GM12878 (cell line): ENCODE measurements at regions not wholly inside any gene's neighbourhood (a gene's known extent, or its start where the extent isn't known, plus 50 kb on each side); places are given as distances from the start of the nearest gene placed in this dataset.

Experiments
- ATF7 ChIP-seq: fragments of 450-650 bp; IDR thresholded peaks from 2 replicates; pipeline ENCODE4 v1.6.1; 2016; ENCODE audit warnings: low read depth, mild to moderate bottlenecking
- HCFC1 ChIP-seq: fragments of 150-350 bp; IDR thresholded peaks from 2 replicates; pipeline ENCODE4 v1.6.1; 2014; ENCODE audit warnings: low read length
- MEF2A ChIP-seq: IDR thresholded peaks from 2 replicates; pipeline ENCODE4 v1.6.1; 2011; ENCODE audit warnings: low read depth, mild to moderate bottlenecking, low read length, moderate library complexity; ENCODE audit not compliant: insufficient read depth
- PML ChIP-seq: IDR thresholded peaks from 2 replicates; pipeline ENCODE4 v1.6.1; 2012; ENCODE audit warnings: low read length, inconsistent platforms
- PRDM15 ChIP-seq: fragments of 450-650 bp; formaldehyde crosslinking; IDR thresholded peaks from 2 replicates; pipeline ENCODE4 v1.4.0; 2020; ENCODE audit warnings: mild to moderate bottlenecking, moderate library complexity
- RAD51 ChIP-seq: fragments of 450-650 bp; IDR thresholded peaks from 2 replicates; pipeline ENCODE4 v1.6.1; 2016; ENCODE audit warnings: moderate library complexity, mild to moderate bottlenecking, inconsistent platforms
- SUZ12 ChIP-seq: fragments of 200-600 bp; sonication (generic); IDR thresholded peaks from one replicate; pipeline ENCODE4 v1.6.1; 2018; ENCODE audit warnings: antibody characterized with exemption, mild to moderate bottlenecking; ENCODE audit not compliant: unreplicated experiment
- ZBED1 ChIP-seq: IDR thresholded peaks from 2 replicates; pipeline ENCODE4 v1.6.1; 2016; ENCODE audit warnings: borderline replicate concordance
- ZBTB11 ChIP-seq: fragments of 450-650 bp; formaldehyde crosslinking; IDR thresholded peaks from 2 replicates; pipeline ENCODE4 v1.5.0; 2022; ENCODE audit warnings: mild to moderate bottlenecking, missing genetic modification characterization
- TF ChIP-seq, protein P1 (sequence below): fragments of 450-650 bp; conservative IDR thresholded peaks from 2 replicates; pipeline ENCODE4 v1.6.1; 2017; ENCODE audit warnings: mild to moderate bottlenecking, moderate library complexity

GRCh38 chr13:106102786-106103185 is 432.7 kb downstream of the EFNB2 start (continued):
- no peak for TF ChIP-seq PRDM15
- no peak for TF ChIP-seq SUZ12
- TF ChIP-seq HCFC1 = no peak
- no peak for TF ChIP-seq ZBED1
- no peak for TF ChIP-seq PML
- no peak for TF ChIP-seq MEF2A
- TF ChIP-seq ZBTB11 (CRISPR knock-in tag) = no peak
- no peak for TF ChIP-seq RAD51
- no peak for TF ChIP-seq ATF7
- TF ChIP-seq, protein P1, sequence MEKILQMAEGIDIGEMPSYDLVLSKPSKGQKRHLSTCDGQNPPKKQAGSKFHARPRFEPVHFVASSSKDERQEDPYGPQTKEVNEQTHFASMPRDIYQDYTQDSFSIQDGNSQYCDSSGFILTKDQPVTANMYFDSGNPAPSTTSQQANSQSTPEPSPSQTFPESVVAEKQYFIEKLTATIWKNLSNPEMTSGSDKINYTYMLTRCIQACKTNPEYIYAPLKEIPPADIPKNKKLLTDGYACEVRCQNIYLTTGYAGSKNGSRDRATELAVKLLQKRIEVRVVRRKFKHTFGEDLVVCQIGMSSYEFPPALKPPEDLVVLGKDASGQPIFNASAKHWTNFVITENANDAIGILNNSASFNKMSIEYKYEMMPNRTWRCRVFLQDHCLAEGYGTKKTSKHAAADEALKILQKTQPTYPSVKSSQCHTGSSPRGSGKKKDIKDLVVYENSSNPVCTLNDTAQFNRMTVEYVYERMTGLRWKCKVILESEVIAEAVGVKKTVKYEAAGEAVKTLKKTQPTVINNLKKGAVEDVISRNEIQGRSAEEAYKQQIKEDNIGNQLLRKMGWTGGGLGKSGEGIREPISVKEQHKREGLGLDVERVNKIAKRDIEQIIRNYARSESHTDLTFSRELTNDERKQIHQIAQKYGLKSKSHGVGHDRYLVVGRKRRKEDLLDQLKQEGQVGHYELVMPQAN = no peak
